Stimulated activated naive B cell treated with anti-CD40 and anti-IgM and Interleukin-4, amounts not matched to agents 10 μg/mL and 1 μg/mL and 100 μg/mL, for 72 hours (primary cell): ENCODE measurements at regions not wholly inside any gene's neighbourhood (a gene's known extent, or its start where the extent isn't known, plus 50 kb on each side); places are given as distances from the start of the nearest gene placed in this dataset.

Experiments used
- ATAC-seq, 2 donors: fragments of 150-1000 bp; cut with Tn5 transposase; replicated peaks; 2 replicates each; pipeline ENCODE4 v1.10.0; 2021; ENCODE audit warnings: moderate library complexity in 1 of 2
- DNase-seq: peaks from one replicate; pipeline ENCODE4 v3.0.0; 2021
- H3K27ac Mint-ChIP-seq: one replicate; pipeline ENCODE4 v1.8.0; 2022; ENCODE audit warnings: mild to moderate bottlenecking, mixed read lengths
- H3K27me3 Mint-ChIP-seq, 2 donors: one replicate each; pipeline ENCODE4 v1.8.0; 2022; ENCODE audit warnings: mixed read lengths in 2 of 2
- H3K36me3 Mint-ChIP-seq, 2 donors: one replicate each; pipeline ENCODE4 v1.8.0; 2022; ENCODE audit warnings: mixed read lengths in 2 of 2, mild to moderate bottlenecking in 1 of 2
- H3K4me1 Mint-ChIP-seq, 2 donors: one replicate each; pipeline ENCODE4 v1.8.0; 2022; ENCODE audit warnings: mixed read lengths in 2 of 2, mild to moderate bottlenecking in 1 of 2
- H3K4me3 Mint-ChIP-seq, 2 donors: one replicate each; pipeline ENCODE4 v1.8.0; 2022; ENCODE audit warnings: mild to moderate bottlenecking in 2 of 2, mixed read lengths in 2 of 2, moderate library complexity in 1 of 2
- H3K9me3 Mint-ChIP-seq, 2 donors: one replicate each; pipeline ENCODE4 v1.8.0; 2022; ENCODE audit warnings: mixed read lengths in 2 of 2, mild to moderate bottlenecking in 1 of 2

- H3K4me1 Mint-ChIP-seq = no peaks in the 10 kb centered on the region
- no peaks in the 10 kb centered on the region for H3K27me3 Mint-ChIP-seq
- H3K9me3 Mint-ChIP-seq = peaks cover 3 to 6% of the 10 kb centered on the region in 2 donors
- no peak overlapping the region for H3K4me3 Mint-ChIP-seq
- ATAC-seq (no peak), DNase-seq (no peak)
- H3K36me3 Mint-ChIP-seq = no peaks in the 10 kb centered on the region
- H3K27ac Mint-ChIP-seq = no peak overlapping the region
Measured at GRCh38 chr5:120228262-120229031, 235.7 kb upstream of the PRR16 start.

GRCh38 chr5:120229036-120229435 lies 235.1 kb upstream of the PRR16 start:
- Mint-ChIP-seq H3K9me3 (peaks cover 1 to 6% of the 10 kb centered on the region in 2 donors), H3K4me3 (no peak overlapping the region), H3K36me3 (no peaks in the 10 kb centered on the region), H3K27ac (no peak overlapping the region), H3K4me1 (no peaks in the 10 kb centered on the region), H3K27me3 (no peaks in the 10 kb centered on the region)
- ATAC-seq (no peak), DNase-seq (no peak)

- Mint-ChIP-seq H3K4me1 (peaks cover 0 to 2% of the 10 kb centered on the region in 2 donors), H3K27me3 (no peaks in the 10 kb centered on the region), H3K36me3 (no peaks in the 10 kb centered on the region), H3K9me3 (peaks cover 0 to 3% of the 10 kb centered on the region in 2 donors), H3K27ac (no peak overlapping the region), H3K4me3 (no peak overlapping the region)
- ATAC-seq (no peak), DNase-seq (no peak)
Measured at GRCh38 chr5:120231563-120231962, 232.5 kb upstream of the PRR16 start.

- H3K4me1 Mint-ChIP-seq = peaks cover 6 to 24% of the 10 kb centered on the region in 2 donors
- H3K9me3 Mint-ChIP-seq = peaks cover 0 to 3% of the 10 kb centered on the region in 2 donors
- DNase-seq = no peak
- H3K36me3 Mint-ChIP-seq = no peaks in the 10 kb centered on the region
- peak in 1 of 2 donors; percentile 65 for ATAC-seq
- H3K27ac Mint-ChIP-seq = no peak overlapping the region
- no peak overlapping the region for H3K4me3 Mint-ChIP-seq
- no peaks in the 10 kb centered on the region for H3K27me3 Mint-ChIP-seq
Measured at GRCh38 chr5:120236360-120236759, 227.7 kb upstream of the PRR16 start.

GRCh38 chr5:120239086-120239485 lies 225.0 kb upstream of the PRR16 start:
- H3K27ac Mint-ChIP-seq = no peak overlapping the region
- peaks cover 6 to 24% of the 10 kb centered on the region in 2 donors for H3K4me1 Mint-ChIP-seq
- H3K9me3 Mint-ChIP-seq = peaks cover 0 to 3% of the 10 kb centered on the region in 2 donors
- H3K36me3 Mint-ChIP-seq = no peaks in the 10 kb centered on the region
- no peak overlapping the region for H3K4me3 Mint-ChIP-seq
- DNase-seq (no peak), ATAC-seq (no peak)
- no peaks in the 10 kb centered on the region for H3K27me3 Mint-ChIP-seq

- H3K9me3 Mint-ChIP-seq = peaks cover 0 to 1% of the 10 kb centered on the region in 2 donors
- no peak overlapping the region for H3K4me3 Mint-ChIP-seq
- no peak for DNase-seq
- H3K4me1 Mint-ChIP-seq = peaks cover 6 to 24% of the 10 kb centered on the region in 2 donors
- H3K36me3 Mint-ChIP-seq = no peaks in the 10 kb centered on the region
- H3K27ac Mint-ChIP-seq = no peak overlapping the region
- no peaks in the 10 kb centered on the region for H3K27me3 Mint-ChIP-seq
- ATAC-seq = no peak
Measured at GRCh38 chr5:120240706-120241105, 223.4 kb upstream of the PRR16 start.

GRCh38 chr5:120241400-120241799 lies 222.7 kb upstream of the PRR16 start:
- ATAC-seq (peak in 1 of 2 donors; percentile 60), DNase-seq (no peak)
- Mint-ChIP-seq H3K27ac (no peak overlapping the region), H3K36me3 (no peaks in the 10 kb centered on the region), H3K27me3 (no peaks in the 10 kb centered on the region), H3K4me1 (peaks cover 4 to 24% of the 10 kb centered on the region in 2 donors), H3K4me3 (no peak overlapping the region), H3K9me3 (peaks cover 0 to 1% of the 10 kb centered on the region in 2 donors)

- ATAC-seq (no peak), DNase-seq (no peak)
- Mint-ChIP-seq H3K4me1 (no peaks in the 10 kb centered on the region), H3K36me3 (no peaks in the 10 kb centered on the region), H3K9me3 (no peaks in the 10 kb centered on the region), H3K27ac (no peak overlapping the region), H3K27me3 (no peaks in the 10 kb centered on the region), H3K4me3 (no peak overlapping the region)
Measured at GRCh38 chr5:120251898-120252297, 212.2 kb upstream of the PRR16 start.

GRCh38 chr5:120252839-120253238 lies 211.3 kb upstream of the PRR16 start:
- DNase-seq = no peak
- H3K27me3 Mint-ChIP-seq = no peaks in the 10 kb centered on the region

GRCh38 chr5:120254385-120254784 lies 209.7 kb upstream of the PRR16 start:
- Mint-ChIP-seq H3K4me3 (no peak overlapping the region), H3K36me3 (no peaks in the 10 kb centered on the region), H3K27me3 (no peaks in the 10 kb centered on the region), H3K27ac (no peak overlapping the region), H3K9me3 (no peaks in the 10 kb centered on the region), H3K4me1 (no peaks in the 10 kb centered on the region)
- ATAC-seq (no peak), DNase-seq (no peak)

More at GRCh38 chr5:120252839-120253238, 211.3 kb upstream of the PRR16 start:
- no peak for ATAC-seq
- Mint-ChIP-seq H3K4me3 (no peak overlapping the region), H3K9me3 (no peaks in the 10 kb centered on the region), H3K36me3 (no peaks in the 10 kb centered on the region), H3K27ac (no peak overlapping the region), H3K4me1 (no peaks in the 10 kb centered on the region)

- H3K4me1 Mint-ChIP-seq = no peaks in the 10 kb centered on the region
Measured at GRCh38 chr5:120255214-120255613, 208.9 kb upstream of the PRR16 start.

GRCh38 chr5:120256376-120256775 lies 207.7 kb upstream of the PRR16 start:
- Mint-ChIP-seq H3K27ac (no peak overlapping the region), H3K9me3 (no peaks in the 10 kb centered on the region), H3K36me3 (no peaks in the 10 kb centered on the region), H3K4me3 (no peak overlapping the region), H3K4me1 (no peaks in the 10 kb centered on the region), H3K27me3 (no peaks in the 10 kb centered on the region)
- DNase-seq (no peak), ATAC-seq (no peak)

More at GRCh38 chr5:120255214-120255613, 208.9 kb upstream of the PRR16 start:
- Mint-ChIP-seq H3K27ac (no peak overlapping the region), H3K27me3 (no peaks in the 10 kb centered on the region), H3K4me3 (no peak overlapping the region), H3K9me3 (no peaks in the 10 kb centered on the region), H3K36me3 (no peaks in the 10 kb centered on the region)
- no peak for DNase-seq
- ATAC-seq = no peak

GRCh38 chr5:120257358-120257971 lies 206.6 kb upstream of the PRR16 start:
- H3K36me3 Mint-ChIP-seq = no peaks in the 10 kb centered on the region
- no peak for DNase-seq
- no peak overlapping the region for H3K27ac Mint-ChIP-seq
- H3K4me3 Mint-ChIP-seq = no peak overlapping the region
- no peak for ATAC-seq
- H3K9me3 Mint-ChIP-seq = no peaks in the 10 kb centered on the region
- no peaks in the 10 kb centered on the region for H3K4me1 Mint-ChIP-seq
- H3K27me3 Mint-ChIP-seq = no peaks in the 10 kb centered on the region

- H3K4me1 Mint-ChIP-seq = no peaks in the 10 kb centered on the region
- peak; percentile 46 to 67 for ATAC-seq
- H3K36me3 Mint-ChIP-seq = no peaks in the 10 kb centered on the region
- H3K4me3 Mint-ChIP-seq = no peak overlapping the region
- H3K9me3 Mint-ChIP-seq = no peaks in the 10 kb centered on the region
- no peak overlapping the region for H3K27ac Mint-ChIP-seq
- H3K27me3 Mint-ChIP-seq = no peaks in the 10 kb centered on the region
- no peak for DNase-seq
Measured at GRCh38 chr5:120258123-120258522, 206.0 kb upstream of the PRR16 start.

GRCh38 chr5:120260651-120261050 lies 203.4 kb upstream of the PRR16 start:
- H3K4me3 Mint-ChIP-seq = no peak overlapping the region

More at GRCh38 chr5:120260651-120261050, 203.4 kb upstream of the PRR16 start:
- ATAC-seq = no peak
- Mint-ChIP-seq H3K27ac (no peak overlapping the region), H3K4me1 (no peaks in the 10 kb centered on the region), H3K36me3 (no peaks in the 10 kb centered on the region), H3K27me3 (no peaks in the 10 kb centered on the region), H3K9me3 (no peaks in the 10 kb centered on the region)
- DNase-seq = no peak
